Forelimb muscle (tissue), 1 donor: ENCODE measurements at regions not wholly inside any gene's neighbourhood (a gene's known extent, or its start where the extent isn't known, plus 50 kb on each side); places are given as distances from the start of the nearest gene placed in this dataset.

ENCODE experiments used
- DNase-seq: peaks from one replicate; pipeline ENCODE4 v3.0.0-alpha.2; 2013; ENCODE audit warnings: low read depth

- no peak for DNase-seq
Observed at GRCh38 chr1:90494748-90495282, 222.3 kb downstream of the BARHL2 start.

- no peak for DNase-seq
Observed at GRCh38 chr1:90488451-90488850, 228.7 kb downstream of the BARHL2 start.

- DNase-seq, result no peak
Observed at GRCh38 chr1:90486996-90487395, 230.1 kb downstream of the BARHL2 start.

- DNase-seq, result no peak
Observed at GRCh38 chr1:90486134-90486824, 230.8 kb downstream of the BARHL2 start.

- no peak for DNase-seq
Observed at GRCh38 chr1:90480271-90480835, 236.7 kb downstream of the BARHL2 start.

- no peak for DNase-seq
Observed at GRCh38 chr1:90476994-90477393, 240.1 kb downstream of the BARHL2 start.

GRCh38 chr1:90476411-90476810 lies 240.7 kb downstream of the BARHL2 start:
- no peak for DNase-seq

- no peak for DNase-seq
Observed at GRCh38 chr1:90475631-90476030, 241.5 kb downstream of the BARHL2 start.

GRCh38 chr1:90474731-90475130 lies 242.4 kb downstream of the BARHL2 start:
- no peak for DNase-seq

GRCh38 chr1:90474158-90474557 lies 242.9 kb downstream of the BARHL2 start:
- DNase-seq, result no peak

GRCh38 chr1:90472775-90473174 lies 244.3 kb downstream of the BARHL2 start:
- no peak for DNase-seq

- DNase-seq, result no peak
Observed at GRCh38 chr1:90459570-90459969, 257.5 kb downstream of the BARHL2 start.

GRCh38 chr1:90457985-90458384 lies 259.1 kb downstream of the BARHL2 start:
- no peak for DNase-seq

GRCh38 chr1:90452491-90452890 lies 264.6 kb downstream of the BARHL2 start:
- no peak for DNase-seq

GRCh38 chr1:90443354-90443753 lies 273.7 kb downstream of the BARHL2 start:
- no peak for DNase-seq

GRCh38 chr1:90435351-90435750 lies 281.8 kb downstream of the BARHL2 start:
- peak; percentile 14 for DNase-seq

GRCh38 chr1:90434460-90434859 lies 282.6 kb downstream of the BARHL2 start:
- DNase-seq, result no peak

GRCh38 chr1:90417126-90417525 lies 300.0 kb downstream of the BARHL2 start:
- DNase-seq, result no peak

- DNase-seq, result no peak
Observed at GRCh38 chr1:90414201-90414600, 302.9 kb downstream of the BARHL2 start.

GRCh38 chr1:90413519-90413918 lies 303.6 kb downstream of the BARHL2 start:
- no peak for DNase-seq

GRCh38 chr1:90412563-90412962 lies 304.5 kb downstream of the BARHL2 start:
- no peak for DNase-seq

GRCh38 chr1:90411185-90411584 lies 305.9 kb downstream of the BARHL2 start:
- DNase-seq, result no peak

GRCh38 chr1:90407737-90408136 lies 309.4 kb downstream of the BARHL2 start:
- DNase-seq, result no peak

- DNase-seq, result no peak
Observed at GRCh38 chr1:90405726-90406125, 311.4 kb downstream of the BARHL2 start.
